OCI-LY3 (cell line): ENCODE measurements at regions not wholly inside any gene's neighbourhood (a gene's known extent, or its start where the extent isn't known, plus 50 kb on each side); places are given as distances from the start of the nearest gene placed in this dataset.

Experiments
- CTCF ChIP-seq: fragments of 200-600, 300-600 bp; sonication (generic); IDR thresholded peaks from 2 replicates; pipeline ENCODE4 v1.5.1; 2014; ENCODE audit warnings: antibody characterized with exemption, low read length, low read depth
- EZH2phosphoT487 ChIP-seq: fragments of 200-600 bp; shearing (Covaris generic); IDR thresholded peaks from 2 replicates; pipeline ENCODE4 v1.6.1; 2018; ENCODE audit warnings: antibody characterized with exemption, mixed run types, low read depth

- TF ChIP-seq CTCF = no peak
- TF ChIP-seq EZH2phosphoT487 = no peak
These were observed 59.8 kb upstream of the SMIM36 start for GRCh38 chr17:55571095-55571494.
